GM21360 (cell line): ENCODE measurements at regions not wholly inside any gene's neighbourhood (a gene's known extent, or its start where the extent isn't known, plus 50 kb on each side); places are given as distances from the start of the nearest gene placed in this dataset.
A peak's percentile ranks its signal among the peaks of the same experiment; 100 is the strongest.
"Not testable (repeated sequence)": the region's sequence is repeated elsewhere in the genome, so short reads cannot be mapped to it uniquely, and the experiment has no call there.

Experiments
- ATAC-seq: cut with Tn5 transposase; IDR thresholded peaks from one replicate; pipeline ENCODE4 v1.9.1; 2021; ENCODE audit warnings: mild to moderate bottlenecking, moderate library complexity; ENCODE audit not compliant: unreplicated experiment

DNA sequence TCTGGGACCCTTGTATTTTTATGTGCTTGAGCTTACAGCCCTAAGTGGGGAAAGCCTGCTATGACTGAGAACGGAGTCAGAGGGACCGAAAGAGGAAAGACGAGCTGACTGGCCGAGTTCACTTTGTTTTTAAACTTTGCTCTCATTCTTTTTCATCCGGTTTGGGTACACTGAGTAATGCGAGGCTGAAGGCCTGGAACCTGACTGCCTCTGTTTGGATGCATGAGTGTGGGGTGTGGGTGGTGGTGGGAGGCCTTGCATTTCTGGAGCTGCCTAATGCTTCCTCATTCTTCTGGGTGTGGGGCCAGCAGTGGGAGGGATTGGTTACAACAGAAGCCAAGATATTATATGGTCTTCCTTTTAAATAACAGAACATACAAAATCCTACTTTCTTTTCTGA is 155.5 kb downstream of the BUB3 start:
- ATAC-seq: no peak

DNA sequence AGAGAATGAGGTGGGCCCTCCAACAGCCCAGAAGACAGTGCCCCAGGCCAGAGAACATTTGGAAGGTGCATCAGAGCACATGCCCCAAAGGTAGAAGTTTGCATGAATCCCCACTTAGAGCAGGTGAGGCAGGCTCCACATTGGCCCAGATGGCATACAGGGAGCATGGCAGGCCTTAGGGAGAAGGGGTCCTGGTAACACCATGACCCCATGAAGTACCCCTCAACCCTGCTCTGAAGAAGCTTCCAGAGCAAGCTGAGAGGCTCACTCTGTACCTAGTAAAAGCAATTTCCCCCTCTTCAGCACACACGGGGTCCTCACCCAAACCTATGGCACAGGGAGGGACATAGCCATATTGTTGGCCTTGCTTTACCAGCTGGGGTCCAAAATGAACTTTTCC is 162.6 kb downstream of the BUB3 start:
- no peak for ATAC-seq

DNA sequence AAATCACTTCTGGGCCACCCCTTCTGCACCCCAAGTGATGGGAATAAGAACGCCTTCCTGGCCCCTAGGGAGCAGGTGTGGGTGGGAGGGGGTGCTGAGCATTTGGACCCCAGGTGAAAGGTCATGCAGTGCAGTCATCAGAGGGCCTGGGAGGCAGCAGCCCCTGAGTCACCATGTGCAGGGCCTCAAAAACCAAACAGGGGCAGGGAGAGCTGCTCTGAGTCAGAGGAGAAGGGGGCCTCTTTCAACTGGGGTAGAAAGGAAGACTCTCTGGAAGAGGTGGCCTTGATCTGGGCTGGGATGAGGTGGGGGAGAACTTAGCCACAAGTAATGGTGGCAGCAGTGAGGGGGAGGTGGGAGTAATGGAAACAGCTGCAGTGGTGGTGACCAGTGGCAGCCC is 164.3 kb downstream of the BUB3 start:
- no peak for ATAC-seq

DNA sequence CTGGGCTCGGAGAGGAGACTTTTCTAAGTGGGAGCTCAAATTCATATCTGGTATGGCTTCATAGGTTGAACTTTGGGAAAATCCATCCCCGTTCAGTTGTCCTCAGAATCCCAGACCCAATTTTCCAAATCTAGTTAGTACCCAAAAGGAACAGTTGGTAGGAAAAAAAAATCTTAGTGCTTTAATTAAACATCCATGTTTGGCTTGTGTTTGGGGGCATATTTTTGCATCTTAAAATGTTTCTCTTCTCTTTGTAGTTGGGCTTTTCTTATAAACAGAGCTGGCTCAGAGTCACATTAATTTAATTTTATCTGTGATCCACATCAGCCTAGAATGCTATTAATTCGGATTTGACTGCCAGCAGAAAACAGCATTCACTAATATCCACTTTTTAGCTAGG is 165.9 kb downstream of the BUB3 start:
- no peak for ATAC-seq

DNA sequence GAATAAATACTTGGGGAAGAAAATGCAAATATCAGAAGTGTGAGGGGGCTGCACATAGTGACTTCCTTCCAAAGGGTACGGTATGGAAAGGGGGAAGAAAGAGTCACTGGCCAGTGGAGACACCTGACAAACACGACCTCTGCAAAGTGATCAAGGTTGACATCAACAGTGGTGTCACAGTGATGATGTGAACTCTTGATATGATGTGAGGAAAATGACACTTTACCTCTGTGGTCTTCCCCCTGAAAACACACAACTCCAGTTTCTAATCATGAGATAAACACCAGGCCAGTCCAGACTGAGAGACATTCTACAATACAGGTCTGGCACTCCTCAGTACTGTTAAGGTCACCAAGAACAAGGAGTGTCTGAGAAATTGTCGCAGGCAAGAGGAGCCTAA is 169.7 kb downstream of the BUB3 start:
- ATAC-seq: no peak

DNA sequence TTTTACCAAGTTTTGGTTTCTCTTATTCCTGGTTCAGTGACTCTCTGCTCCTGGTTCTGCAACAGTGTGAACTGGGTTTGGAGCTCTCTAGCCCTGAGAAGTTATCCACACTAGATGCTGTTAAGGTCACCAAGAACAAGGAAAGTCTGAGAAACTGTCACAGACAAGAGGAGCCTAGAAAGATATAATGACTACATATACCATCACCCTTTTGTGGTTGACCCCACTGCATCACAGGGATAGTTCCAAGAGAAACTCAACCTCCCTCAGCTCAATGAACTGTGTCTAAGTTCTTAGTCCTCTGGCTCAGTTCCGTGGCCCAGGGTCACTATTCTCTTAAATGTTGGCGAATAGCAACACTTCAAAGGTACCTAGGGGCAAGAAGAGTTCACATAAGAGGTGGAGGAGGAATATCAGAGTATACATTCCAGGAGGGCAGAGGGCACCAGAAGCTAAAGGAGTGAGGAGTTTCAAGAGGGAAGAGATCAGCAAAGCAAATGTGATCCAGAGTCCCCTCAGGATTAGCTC is 171.5 kb downstream of the BUB3 start:
- ATAC-seq: no peak

DNA sequence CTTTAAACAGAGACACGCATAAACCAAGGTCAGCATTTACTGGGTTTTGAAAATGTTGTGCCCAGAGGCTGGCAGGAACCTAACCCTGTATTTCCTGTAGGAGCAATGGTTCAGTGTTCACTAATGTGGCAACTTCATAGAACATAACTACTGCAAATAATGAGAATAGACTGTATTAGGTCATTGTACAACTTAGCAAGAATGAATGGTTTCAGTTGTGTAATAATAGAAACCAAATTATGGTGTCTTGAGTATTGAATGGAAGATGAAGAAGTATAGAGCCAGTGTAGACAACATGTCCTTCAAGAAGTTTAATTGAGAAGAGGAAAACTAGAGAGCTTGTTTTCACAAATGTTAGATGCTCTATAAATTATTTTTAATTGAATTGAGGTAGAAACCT is 172.5 kb downstream of the BUB3 start:
- ATAC-seq: no peak

DNA sequence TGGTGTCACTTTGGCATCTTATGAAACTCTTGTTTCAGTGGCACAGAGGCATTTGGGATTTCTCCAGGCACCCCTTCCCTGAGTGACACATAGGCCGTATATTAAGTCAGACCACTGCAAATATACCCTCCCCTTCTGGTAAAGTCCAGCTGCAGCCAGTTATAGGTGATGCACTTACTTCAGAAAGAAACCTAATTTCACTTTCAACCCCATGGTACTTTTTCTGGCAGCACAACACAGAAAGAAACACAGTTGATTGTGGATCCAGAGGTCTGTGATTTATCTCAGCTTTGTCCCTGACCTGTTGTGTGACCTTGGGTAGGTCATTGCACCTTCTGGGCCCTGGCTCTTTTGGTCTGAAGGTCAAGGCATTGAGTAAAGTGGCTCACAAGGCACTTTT is 173.2 kb downstream of the BUB3 start:
- ATAC-seq: peak; percentile 55

DNA sequence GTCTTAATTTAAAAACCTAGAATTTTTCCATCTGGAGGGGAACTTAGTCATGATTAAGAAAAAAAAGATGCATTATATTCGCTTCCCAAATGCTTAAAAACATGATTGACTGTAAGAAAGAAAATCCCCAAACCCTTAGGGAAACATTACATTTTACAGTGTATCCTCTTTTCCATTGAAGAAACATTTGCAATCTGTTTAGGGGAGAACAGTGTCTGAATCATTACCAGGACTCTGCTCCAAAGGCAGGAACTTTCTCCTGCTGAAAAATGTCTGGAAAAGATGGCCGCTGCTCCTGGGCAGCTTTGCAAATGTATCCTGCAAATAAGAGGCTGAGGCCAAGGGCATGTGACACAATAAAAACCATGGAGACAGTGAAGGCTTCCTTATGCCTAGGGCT is 173.7 kb downstream of the BUB3 start:
- no peak for ATAC-seq

DNA sequence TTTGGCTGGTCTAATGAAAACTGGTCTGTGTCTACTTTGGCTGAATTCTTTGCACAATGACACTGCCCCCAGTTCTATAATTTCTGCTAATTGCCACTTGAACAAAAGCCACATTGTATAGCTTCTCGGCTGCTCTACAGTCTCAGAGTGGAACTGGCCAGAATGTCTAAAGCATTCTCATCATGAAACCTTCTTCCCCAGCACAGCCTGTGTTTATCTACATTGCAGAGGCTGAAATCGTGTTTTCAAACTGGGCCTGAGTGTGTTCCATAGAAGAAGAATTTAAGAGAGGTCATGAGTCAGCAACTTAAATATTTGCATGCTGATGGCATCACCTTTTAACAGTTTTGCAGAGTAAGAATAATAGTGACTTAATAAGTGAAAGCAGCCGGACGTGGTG is 177.2 kb downstream of the BUB3 start:
- no peak for ATAC-seq

DNA sequence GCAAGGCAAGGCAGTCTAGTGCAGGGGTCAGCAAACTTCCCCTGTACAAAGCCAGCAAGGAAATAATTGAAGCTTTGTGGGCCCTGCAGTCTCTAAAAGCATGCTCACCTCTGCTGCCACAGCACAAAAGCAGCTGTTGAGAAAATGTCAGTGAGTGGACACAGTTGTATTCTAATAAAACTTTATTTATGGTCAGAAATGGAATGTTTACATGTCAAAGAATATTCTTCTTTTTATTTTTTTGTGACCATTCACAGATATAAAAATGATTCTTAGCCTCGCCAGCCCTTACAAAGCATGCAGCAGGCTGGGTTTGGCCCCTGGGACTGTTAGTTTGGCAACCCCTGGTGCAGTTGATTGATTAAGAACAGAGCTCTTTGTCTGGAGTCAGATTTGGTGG is 192.4 kb downstream of the BUB3 start:
- no peak for ATAC-seq

DNA sequence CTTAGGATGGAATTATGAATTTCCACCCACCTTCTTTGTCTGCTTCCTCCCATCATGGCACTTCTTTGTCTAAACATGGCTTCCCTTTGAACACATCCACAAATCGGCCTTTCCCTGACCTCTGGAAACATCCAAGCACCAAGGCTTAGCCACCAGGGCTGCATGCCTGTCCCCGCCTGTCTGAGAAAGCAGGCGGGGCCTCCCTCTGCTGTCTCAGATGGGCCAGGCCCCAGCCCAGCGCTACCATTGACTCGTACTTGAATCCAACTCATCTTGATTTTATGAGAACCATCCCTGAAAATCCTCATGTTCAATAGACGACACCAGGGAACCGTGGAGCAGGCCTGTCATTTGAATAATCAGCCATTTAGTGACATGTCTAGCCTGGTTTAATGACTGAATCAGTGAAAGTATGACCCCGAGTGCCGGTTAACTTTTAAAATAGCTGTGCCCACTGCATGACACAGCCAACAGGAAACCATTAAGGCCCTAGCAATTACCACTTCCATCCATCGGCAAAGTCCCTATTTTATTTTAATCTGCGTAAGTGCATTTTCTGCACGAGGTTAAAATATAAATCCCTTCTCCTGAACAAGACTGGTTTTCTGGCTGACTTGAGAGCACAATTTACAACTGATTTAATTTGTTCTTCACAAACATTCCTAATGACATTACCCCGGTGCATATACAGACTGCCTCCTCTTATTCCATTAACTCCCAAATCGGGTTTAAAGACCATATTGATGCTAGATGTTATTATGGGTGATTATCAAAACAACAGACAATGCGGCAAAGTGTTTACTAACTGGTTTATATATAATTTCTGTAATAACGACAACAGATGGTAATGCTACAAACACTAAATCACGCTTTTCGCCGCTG is 194.7 kb downstream of the BUB3 start:
- no peak for ATAC-seq

DNA sequence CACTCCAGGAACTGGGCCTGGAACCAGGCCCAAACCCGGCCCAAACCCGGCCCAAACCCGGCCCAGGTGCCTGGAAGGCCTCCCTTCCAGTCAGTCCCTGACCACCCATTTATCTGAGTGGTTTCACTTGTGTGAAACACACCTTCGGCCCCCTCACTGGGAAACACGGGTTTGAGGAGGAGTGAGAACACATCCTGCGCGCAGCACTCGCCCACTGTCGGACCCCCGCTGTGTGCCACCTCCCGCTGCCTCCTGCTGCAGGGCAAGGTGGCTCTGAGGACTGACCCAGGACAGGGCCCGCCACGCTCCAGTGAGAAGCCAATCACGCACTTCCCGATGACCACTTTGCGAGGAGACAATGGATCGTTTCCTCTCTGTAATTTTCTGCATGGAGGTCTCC is 197.5 kb downstream of the BUB3 start:
- ATAC-seq: no peak

DNA sequence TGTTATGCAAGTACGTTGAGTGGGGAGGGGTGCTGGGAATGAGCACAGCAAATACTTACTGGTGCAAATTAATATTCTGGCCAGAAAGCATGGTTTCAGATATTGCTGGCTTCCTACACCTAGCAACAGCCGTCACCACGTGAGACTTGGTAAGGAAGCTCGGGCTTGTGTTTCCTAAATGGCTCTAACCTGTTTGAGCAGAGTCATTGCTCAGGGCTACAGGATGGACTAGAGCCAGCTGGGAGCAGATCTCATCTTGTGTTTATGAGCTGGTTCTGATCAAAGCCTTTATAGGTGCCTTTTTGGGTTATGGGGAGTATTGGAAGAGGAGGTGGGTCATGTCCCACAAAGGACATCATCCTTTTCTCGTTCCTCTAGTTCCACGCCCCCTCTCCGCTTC is 200.3 kb downstream of the BUB3 start:
- no peak for ATAC-seq

DNA sequence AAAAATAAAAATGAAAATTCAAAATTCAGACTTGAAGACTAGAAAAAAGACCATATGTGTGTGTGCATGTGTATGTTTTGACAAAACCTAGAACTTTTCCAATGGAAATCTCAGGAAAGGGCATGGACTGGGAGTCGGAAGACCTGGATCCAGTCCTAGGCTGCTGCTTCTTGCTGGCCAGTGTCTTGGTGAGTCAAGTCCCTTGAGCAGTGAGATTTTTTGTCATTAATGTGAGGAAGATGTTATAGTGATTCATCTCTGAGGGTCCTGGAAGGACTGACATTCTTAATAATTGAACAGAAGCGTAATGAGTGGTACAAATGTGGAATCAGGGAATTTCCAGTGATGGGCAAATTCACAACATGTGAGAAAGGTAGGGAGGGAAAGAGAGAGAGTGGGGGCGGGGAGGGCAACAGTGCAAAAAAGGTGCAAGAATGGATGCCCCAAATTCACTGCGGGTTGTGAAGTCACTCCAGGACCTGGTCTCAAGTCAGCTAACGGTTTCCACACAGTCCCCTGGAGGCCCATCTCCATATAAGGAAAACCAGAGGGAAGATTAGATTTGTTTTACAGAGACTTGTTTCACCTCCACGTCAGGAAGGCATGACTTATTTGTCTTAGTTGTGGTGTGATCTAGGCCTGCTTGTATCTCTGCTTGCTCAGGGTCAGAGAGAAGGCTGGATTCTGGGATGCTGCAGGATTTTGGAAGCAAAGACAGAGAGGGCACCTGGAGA is 201.7 kb downstream of the BUB3 start:
- no peak for ATAC-seq

DNA sequence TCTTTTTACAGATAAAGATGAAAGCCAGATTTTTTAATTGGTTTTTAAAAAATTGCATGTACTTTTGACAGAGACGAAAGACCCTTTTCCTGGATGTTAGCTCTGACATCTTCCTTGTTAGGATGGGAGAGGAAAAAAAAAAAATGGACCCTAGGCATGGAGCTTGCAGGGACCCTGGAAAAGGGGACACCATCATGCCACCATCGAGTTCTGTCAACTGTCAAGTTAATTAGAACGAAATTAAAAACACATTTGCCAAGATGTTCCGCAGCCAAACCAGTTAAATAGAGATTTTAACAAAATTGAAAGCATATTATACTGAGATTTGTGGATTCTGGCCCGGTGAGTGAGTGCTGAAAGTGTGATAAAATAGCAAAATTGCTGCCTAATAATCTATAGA is 202.6 kb downstream of the BUB3 start:
- no peak for ATAC-seq

DNA sequence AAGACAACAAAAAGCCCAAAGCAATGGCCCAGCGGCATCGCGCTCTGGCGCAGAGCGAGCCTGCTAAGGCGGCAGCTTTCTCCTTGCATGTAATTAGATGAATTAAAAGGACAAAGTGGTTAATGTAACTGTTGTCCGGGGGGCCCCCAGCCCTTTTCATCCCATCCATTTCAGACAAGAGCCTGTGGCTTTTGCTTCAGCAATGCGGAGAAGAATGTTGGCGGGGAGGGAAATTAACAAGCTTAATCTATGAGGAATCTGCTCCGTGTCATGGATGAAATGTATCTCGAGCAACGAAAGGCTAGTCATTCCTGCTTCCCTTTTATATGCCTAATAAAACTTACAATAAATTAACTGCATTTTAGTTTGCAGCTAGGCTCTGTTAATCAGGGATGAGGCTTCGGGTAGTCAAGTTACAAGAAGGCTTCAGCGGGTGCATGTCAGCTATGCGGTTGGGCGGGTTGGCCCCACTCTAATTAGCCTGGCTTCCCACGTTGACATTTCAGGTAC is 203.3 kb downstream of the BUB3 start:
- ATAC-seq: no peak

DNA sequence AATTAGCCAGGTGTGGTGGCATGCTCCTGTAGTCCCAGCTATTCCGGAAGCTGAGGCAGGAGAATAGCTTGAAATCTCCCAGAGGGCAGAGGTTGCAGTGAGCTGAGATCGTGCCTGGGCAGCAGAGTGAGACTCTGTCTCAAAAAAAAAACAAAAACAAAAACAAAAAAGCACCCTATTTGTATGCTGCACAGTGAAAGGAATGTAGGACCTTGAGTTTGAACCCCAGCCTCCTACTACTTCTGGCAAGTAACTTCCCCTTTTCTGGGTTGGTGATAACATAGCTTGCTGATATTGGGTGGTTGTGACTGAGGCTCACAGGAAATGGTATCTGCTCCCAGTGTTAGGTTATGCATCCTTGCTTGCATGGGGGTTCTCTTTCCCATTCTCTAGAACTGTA is 205.3 kb downstream of the BUB3 start:
- ATAC-seq: no peak

DNA sequence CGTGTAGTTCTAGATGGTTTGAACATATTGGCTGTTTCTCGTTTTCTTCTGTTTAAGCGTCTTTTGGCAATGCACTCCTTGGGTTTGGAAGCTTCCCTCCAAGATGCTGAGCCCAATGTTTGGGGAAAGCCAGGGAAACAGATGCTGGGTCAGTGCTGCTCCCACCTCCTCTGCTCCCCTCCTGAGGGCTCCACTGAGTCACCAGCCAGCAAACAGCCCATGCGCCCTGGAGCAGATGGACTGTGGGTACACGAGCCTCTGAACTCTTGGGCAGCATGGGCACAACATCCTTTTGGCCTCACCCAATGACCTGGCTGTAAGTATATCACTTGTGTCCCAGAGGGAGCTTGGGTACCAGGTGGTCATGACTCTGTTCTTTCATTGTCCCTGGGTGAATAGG is 207.6 kb downstream of the BUB3 start:
- no peak for ATAC-seq

DNA sequence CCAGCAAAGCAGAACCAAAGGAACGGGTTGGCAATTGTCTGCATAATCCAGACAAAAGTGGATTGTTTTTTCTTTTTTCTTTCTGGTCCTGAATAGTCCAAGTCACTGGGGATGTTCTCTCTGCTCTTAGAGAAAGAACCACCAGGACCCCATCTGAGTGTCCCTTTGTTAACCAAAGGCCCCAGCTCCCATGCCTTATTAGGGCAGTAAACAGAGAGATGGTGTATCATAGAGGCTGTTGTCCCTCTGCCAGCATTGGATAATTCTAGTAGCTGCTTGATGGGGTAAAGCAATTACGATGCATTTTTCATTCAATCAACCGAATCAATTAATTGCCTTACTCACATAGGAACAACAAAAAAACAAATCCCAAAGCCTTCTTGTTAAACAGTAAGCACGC is 213.0 kb downstream of the BUB3 start:
- no peak for ATAC-seq

DNA sequence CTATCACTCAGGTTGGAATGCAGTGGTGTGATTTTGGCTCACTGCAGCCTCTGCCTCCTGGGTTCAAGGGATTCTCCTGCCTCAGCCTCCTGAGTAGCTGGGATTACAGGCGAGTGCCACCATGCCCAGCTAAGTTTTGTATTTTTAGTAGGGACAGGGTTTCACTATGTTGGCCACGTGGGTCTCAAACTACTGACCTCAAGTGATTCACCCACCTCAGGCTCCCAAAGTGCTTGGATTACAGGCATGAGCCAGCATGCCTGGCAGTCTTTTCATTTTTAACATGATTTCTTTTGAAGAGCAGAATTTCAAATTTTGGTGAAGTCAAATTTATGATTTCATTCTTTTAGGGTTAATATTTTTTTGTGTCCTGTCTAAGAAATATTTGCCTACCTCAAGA is 217.4 kb downstream of the BUB3 start:
- ATAC-seq: not testable (repeated sequence)

DNA sequence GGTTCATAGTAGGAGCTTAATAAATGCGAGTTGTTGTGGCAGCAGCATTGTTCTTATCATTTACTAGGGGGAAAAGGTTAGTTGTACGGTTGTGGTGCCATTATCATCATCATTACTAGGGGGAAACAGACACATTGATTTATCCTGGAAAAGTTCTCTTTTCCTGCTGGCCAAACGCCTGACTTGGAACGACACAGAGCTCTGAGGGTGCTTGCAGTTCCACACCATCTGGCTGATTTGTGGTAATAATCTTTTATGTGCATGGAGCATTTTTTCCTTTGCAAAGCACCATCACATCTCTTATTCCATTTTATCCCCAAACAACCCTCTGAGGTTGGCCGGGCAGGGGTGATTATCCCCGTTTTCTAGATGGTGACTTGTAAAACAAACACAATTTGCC is 219.4 kb downstream of the BUB3 start:
- no peak for ATAC-seq
